Jurkat, Clone E6-1 (cell line): ENCODE measurements at regions not wholly inside any gene's neighbourhood (a gene's known extent, or its start where the extent isn't known, plus 50 kb on each side); places are given as distances from the start of the nearest gene placed in this dataset.
"Not testable (repeated sequence)": the region's sequence is repeated elsewhere in the genome, so short reads cannot be mapped to it uniquely, and the experiment has no call there.

Experiments
- DNase-seq: peaks from one replicate; pipeline ENCODE4 v3.0.0-alpha.2; 2011; ENCODE audit warnings: low read depth, low spot score
- H3K4me3 ChIP-seq: 2 replicates; pipeline ENCODE4 v1.5.1; 2011; ENCODE audit warnings: mild to moderate bottlenecking, low read length, control low read depth, moderate library complexity

DNA sequence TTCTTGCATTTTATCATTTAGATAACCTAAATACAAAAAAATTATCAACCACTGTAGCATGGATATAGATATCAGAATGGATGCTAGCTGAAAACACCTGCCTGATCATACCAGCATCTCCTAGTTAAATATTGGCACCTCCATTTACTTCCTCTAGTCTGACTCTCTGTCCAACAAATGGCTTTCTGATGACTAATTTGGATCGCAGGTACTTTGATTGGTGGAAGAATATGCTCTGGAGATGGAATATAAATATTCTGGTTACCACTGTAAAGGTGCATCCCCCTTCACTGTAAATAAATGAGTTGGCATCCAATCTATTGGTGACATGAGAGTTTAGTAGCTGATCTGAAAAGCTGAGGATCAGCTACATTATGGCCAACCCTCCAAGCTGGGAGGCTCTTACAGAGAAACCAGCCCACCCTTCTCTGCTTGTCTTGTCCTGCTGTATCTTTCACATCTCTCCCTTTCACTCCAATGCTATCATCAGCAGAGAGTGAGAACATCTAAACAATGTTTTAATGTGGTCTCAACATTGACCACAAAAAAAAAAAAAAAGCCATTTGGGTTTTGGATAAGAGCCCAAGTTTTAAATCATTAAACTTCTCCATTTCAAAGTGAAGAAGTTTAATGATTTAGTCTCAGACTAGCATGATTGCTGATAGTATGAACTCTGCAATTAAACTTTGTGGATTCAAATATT lies 90.5 kb downstream of the PMAIP1 start:
- DNase-seq, result peak; percentile 5
- H3K4me3 ChIP-seq, result no peak overlapping the region

DNA sequence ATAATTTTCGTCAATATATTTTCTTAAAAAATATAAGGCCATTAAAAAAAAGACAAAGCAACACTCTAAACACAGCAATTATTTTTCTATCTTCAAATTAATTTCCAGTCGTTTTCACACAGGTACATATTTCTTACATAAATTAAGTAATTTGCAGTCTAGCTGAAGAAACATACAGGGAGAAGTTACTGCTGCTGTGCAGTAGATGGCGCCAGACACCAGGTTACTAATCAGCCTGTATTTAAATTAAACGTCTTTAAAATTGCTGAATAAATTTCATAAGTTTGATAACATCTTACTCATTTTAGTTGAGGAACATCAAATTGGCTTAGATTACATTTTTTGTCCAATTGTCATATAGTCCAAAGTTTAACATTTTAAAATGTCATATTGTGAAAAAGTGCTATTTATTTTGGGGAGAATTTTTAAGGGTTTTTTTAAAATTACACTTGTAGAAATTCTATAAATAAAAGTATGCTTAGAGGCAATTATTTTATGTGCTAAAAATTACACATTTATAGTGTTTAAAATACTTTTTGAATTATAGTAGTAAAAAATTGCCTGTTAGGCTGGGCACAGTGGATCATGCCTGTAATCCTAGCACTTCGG lies 88.4 kb downstream of the PMAIP1 start:
- peak; percentile 58 for DNase-seq
- H3K4me3 ChIP-seq, result no peak overlapping the region

DNA sequence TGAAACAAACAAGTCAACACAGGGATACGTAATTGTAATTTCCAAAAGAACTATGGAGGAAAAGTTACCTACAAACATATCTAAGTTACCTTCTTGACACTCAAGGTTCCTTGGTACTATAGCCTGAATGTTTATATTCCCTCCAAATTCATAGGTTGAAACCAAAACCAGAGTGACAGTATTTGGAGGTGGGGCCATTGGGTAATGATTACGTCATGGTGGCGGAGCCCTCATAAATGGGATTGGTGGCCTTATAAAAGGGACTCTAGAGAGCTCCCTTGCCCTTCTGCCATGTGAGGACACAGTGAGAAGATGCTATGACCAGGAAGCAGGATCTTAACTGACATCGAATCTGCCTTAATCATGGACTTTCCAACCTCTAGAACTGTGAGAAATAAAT lies 87.3 kb downstream of the PMAIP1 start:
- DNase-seq, result no peak
- no peak overlapping the region for H3K4me3 ChIP-seq

DNA sequence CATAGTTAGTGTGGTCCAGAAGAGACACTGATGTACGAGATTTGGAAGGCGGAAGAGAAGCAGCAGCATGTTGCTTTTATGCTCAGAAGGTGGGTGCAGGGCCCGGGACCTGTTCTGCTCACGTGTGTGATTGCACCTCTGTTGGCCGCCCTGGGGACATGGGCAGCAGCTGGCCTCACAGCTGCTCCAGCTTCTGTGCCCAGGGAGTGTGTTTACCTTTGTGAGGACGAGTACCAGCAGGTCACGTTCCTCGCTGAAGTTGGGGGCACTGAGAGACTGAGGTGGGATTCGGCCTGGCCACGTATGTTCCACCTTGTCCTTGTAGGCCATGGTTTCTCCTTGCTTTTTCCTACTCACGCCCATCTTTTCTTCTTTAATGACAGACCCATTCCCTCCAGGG lies 86.3 kb downstream of the PMAIP1 start:
- DNase-seq, result no peak
- no peak overlapping the region for H3K4me3 ChIP-seq

DNA sequence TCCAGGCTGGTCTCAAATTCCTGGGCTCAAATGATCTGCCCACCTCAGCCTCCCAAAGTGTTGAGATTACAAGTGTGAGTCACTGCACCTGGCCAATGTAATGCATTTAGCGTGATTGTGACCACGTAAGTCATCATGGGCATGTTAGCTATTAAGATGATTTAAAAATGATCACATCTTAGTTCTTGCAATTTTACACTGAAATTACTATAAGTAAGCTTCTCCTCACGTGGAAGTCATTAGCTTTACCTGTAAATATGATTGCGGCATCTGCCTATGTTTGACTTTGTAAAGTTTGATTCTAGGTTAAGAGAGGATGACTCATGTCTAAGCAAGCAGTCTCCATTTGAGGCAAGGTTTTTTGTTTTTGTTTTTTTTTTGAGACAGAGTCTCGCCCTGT lies 85.5 kb downstream of the PMAIP1 start:
- H3K4me3 ChIP-seq, result no peak overlapping the region
- no peak for DNase-seq

GRCh38 chr18:59983506-59983905 lies 83.7 kb downstream of the PMAIP1 start:
- H3K4me3 ChIP-seq, result no peak overlapping the region
- DNase-seq, result no peak

GRCh38 chr18:59980188-59980637 lies 80.4 kb downstream of the PMAIP1 start:
- no peak for DNase-seq
- no peak overlapping the region for H3K4me3 ChIP-seq

GRCh38 chr18:59971871-59972428 lies 72.2 kb downstream of the PMAIP1 start:
- no peak overlapping the region for H3K4me3 ChIP-seq
- no peak for DNase-seq

GRCh38 chr18:59971144-59971543 lies 71.3 kb downstream of the PMAIP1 start:
- H3K4me3 ChIP-seq, DNase-seq: not testable (repeated sequence)

- DNase-seq, H3K4me3 ChIP-seq: not testable (repeated sequence)
Observed at GRCh38 chr18:59969477-59970028, 69.8 kb downstream of the PMAIP1 start.

DNA sequence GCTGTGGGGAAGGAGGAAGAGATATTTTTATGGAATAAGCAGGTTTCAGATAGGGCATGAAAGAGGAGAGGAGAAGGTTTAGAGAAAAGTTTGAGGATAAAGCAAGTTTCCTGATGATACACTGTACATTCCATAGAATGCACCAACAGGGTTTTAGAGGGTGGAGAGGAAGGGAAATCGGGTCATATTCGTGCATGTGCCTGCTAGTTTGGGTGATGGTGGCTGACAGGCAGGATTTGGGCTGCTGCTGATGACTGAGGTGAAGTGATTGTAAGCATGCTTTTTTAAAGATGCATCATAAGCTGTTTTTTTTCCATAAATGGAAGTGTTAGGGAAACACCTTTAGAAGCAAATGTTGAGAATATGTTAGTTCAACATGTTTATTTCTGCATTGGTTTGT lies 68.8 kb downstream of the PMAIP1 start:
- no peak overlapping the region for H3K4me3 ChIP-seq
- DNase-seq, result no peak

GRCh38 chr18:59967878-59968277 lies 68.1 kb downstream of the PMAIP1 start:
- no peak overlapping the region for H3K4me3 ChIP-seq
- no peak for DNase-seq

DNA sequence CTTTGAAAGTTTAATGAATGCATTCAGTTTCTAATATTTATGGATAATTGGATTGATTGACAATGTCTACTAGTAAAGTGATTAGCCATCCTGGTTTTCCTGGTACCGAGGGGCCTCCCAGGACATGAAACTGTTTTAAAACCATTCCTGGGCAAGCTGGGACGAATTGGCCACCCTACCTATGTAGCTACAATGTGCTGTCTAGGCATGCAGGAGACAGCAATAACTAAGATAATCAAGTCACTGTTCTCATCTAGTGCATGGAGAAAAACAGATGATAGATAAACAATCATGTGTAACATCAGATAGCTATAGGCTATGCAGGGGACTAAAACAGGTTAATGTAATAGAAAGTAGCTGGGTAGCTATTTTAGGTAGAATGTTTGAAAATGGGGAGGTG lies 67.1 kb downstream of the PMAIP1 start:
- no peak overlapping the region for H3K4me3 ChIP-seq
- no peak for DNase-seq

DNA sequence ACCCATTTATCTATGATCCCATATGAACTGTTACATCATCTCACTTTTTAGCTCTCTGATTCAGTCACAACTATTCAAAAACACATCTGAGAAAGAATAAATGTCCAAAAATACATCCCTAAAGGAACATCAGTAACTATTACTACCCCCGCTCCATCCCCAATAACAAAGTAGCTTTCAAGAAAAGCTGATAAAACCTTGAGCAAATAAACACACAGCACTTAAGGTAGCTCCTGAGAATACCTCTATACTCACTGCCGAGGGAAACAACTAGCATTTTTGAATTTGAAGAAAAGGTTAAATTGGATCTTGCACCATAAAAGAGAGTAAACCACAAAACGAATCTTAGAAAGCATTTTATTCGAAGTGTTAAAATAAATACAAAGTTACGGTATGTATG lies 63.4 kb downstream of the PMAIP1 start:
- DNase-seq, result no peak
- no peak overlapping the region for H3K4me3 ChIP-seq

DNA sequence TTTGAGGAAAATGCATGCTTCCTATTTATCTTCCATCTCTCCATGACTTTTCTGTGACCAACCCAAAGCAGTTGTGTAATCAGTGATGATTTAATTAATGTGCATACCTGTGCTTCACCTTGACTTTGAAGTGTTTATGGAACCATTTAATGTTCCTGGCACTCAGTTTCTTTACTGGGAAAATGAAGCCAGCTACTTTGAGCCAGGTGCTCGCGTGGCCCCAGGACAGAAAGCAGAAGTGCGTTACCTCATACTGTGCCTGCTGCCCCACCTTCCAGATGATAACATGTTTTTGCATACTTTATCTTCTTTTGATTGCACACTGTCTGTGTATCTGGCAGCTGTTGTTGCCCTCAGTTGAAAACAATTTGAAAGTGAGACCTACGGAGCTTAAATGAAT lies 61.3 kb downstream of the PMAIP1 start:
- DNase-seq, result no peak
- no peak overlapping the region for H3K4me3 ChIP-seq

DNA sequence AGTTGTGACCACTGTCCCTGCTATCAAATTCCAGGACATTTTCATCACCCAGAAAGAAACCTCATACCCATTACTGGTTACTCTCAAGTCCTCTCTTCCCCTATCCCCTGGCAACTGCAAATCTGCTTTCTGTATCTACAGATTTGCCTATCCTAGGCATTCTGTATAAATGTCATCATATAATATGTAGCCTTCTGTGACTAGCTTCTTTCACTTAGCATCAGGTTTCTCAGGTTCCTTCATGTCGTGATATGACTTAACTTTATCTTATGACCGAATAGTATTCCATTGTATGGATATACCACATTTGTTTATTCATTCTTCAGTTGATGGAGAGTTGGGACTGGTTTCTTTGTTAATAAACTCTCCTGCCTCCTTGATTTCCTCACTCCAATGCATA lies 60.5 kb downstream of the PMAIP1 start:
- H3K4me3 ChIP-seq, result no peak overlapping the region
- DNase-seq, result no peak

- no peak overlapping the region for H3K4me3 ChIP-seq
- no peak for DNase-seq
Observed at GRCh38 chr18:59959606-59960005, 59.8 kb downstream of the PMAIP1 start.

- no peak overlapping the region for H3K4me3 ChIP-seq
- no peak for DNase-seq
Observed at GRCh38 chr18:59959073-59959472, 59.3 kb downstream of the PMAIP1 start.

- peak; percentile 90 for DNase-seq
- no peak overlapping the region for H3K4me3 ChIP-seq
Observed at GRCh38 chr18:59957957-59958356, 58.2 kb downstream of the PMAIP1 start.

GRCh38 chr18:59954755-59955156 lies 55.0 kb downstream of the PMAIP1 start:
- peak; percentile 8 for DNase-seq
- H3K4me3 ChIP-seq, result no peak overlapping the region
